Gastrocnemius medialis (tissue), 4 donors: ENCODE measurements at regions not wholly inside any gene's neighbourhood (a gene's known extent, or its start where the extent isn't known, plus 50 kb on each side); places are given as distances from the start of the nearest gene placed in this dataset.

Experiments used
- POLR2A ChIP-seq, 2 donors: fragments of 450-650 bp; IDR thresholded peaks; one replicate each; pipeline ENCODE4 v1.6.1; 2017; ENCODE audit warnings: antibody characterized with exemption in 2 of 2, mild to moderate bottlenecking in 2 of 2, moderate library complexity in 2 of 2
- TF ChIP-seq, protein P1 (sequence below), 5 experiments: fragments of 450-650 bp in 3 of 5; fragments of 200-600 bp in 2 of 5; sonication (generic) in 2 of 5; IDR thresholded peaks in 4 of 5; conservative IDR thresholded peaks in 1 of 5; 1 replicate in 4 of 5; 2 replicates in 1 of 5; pipeline ENCODE4 v1.5.1; 2016 to 2019; ENCODE audit warnings: antibody characterized with exemption in 5 of 5, mild to moderate bottlenecking in 3 of 5, moderate library complexity in 3 of 5

DNA sequence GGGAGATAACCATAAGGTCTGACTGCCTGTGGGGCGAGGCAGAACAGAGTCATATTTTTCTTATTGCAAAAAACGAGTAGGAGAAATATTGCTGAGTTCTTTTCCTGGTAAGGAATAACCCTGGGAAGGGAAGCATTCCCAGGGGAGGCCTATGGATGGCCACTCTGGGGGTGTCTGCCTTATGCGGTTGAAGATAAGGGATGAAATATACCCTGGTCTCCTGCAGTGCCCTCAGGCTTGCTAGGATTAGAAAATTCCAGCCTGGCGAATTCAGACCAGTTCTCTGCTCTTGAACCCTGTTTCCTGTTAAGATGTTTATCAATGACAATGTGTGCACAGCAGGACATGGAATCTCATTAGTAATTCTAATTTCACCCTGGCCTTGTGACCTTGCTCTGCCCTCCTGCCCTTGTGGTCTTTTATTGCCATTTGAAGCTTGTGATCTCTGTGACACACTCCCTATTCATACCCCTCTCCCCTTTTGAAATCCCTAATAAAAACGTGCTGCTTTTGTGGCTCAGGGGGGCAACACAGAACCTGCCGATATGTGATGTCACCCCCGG is 491.1 kb upstream of the EYS start:
- TF ChIP-seq, protein P1, sequence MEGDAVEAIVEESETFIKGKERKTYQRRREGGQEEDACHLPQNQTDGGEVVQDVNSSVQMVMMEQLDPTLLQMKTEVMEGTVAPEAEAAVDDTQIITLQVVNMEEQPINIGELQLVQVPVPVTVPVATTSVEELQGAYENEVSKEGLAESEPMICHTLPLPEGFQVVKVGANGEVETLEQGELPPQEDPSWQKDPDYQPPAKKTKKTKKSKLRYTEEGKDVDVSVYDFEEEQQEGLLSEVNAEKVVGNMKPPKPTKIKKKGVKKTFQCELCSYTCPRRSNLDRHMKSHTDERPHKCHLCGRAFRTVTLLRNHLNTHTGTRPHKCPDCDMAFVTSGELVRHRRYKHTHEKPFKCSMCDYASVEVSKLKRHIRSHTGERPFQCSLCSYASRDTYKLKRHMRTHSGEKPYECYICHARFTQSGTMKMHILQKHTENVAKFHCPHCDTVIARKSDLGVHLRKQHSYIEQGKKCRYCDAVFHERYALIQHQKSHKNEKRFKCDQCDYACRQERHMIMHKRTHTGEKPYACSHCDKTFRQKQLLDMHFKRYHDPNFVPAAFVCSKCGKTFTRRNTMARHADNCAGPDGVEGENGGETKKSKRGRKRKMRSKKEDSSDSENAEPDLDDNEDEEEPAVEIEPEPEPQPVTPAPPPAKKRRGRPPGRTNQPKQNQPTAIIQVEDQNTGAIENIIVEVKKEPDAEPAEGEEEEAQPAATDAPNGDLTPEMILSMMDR (IDR thresholded peaks at IDR 0.05 in 4 of 5, conservative IDR thresholded peaks at IDR 0.05 in 1 of 5) = no peak
- no peak for TF ChIP-seq POLR2A (IDR thresholded peaks at IDR 0.05)
